HepG2 (cell line): ENCODE measurements at regions not wholly inside any gene's neighbourhood (a gene's known extent, or its start where the extent isn't known, plus 50 kb on each side); places are given as distances from the start of the nearest gene placed in this dataset.

Experiments
- ATAC-seq: fragments of 200-7000 bp; cut with Tn5 transposase; 3 replicates; pipeline ENCODE4 v1.9.1; 2020; ENCODE audit warnings: mild to moderate bottlenecking, moderate library complexity
- BruUV-seq: library from RNA; stranded (reverse); fragments of 400-500 nt; replicated peaks from 2 replicates; lab custom pipeline; 2021; lab: Mats Ljungman, UMichigan
- CTCF ChIA-PET: fragments of 300-600 bp; formaldehyde crosslinking; extraction: SDS; loops from one replicate; lab custom pipeline; 2021; ENCODE audit warnings: low total read pairs, inconsistent platforms, low intra/inter-chr PET ratio; lab: Yijun Ruan, JAX
- POLR2A ChIA-PET: fragments of 350-600 bp; sonication (Branson Sonifier 250); formaldehyde crosslinking; loops from one replicate; lab custom pipeline; 2020; ENCODE audit warnings: antibody characterized with exemption, inconsistent platforms; lab: Yijun Ruan, JAX
- DNase-seq: peaks from one replicate; pipeline ENCODE4 v3.0.0-alpha.2; 2015; ENCODE audit warnings: low spot score
- FAIRE-seq: peaks from 3 replicates; lab custom pipeline; 2011; peaks lifted over from hg19 to GRCh38; lab: Jason Lieb, UNC
- H2AFZ ChIP-seq: one replicate; pipeline ENCODE4 v1.6.1; 2011; ENCODE audit warnings: low read length, inconsistent platforms
- H3K27ac ChIP-seq: fragments of 300-600 bp; 3 replicates; pipeline ENCODE4 v1.8.0; 2011; ENCODE audit warnings: mixed run types, mild to moderate bottlenecking, mixed read lengths, low read length, inconsistent platforms; ENCODE audit not compliant: insufficient read depth; ENCODE audit errors: extremely low read length
- H3K27me3 ChIP-seq, 2 experiments: fragments of 200-600 bp in 1 of 2; 2 replicates in 1 of 2; 3 replicates in 1 of 2; pipeline versions ENCODE4 v1.6.0 to v1.8.0; 2011; ENCODE audit warnings: low read length in 2 of 2, mild to moderate bottlenecking in 2 of 2, moderate library complexity in 2 of 2, inconsistent platforms in 1 of 2; ENCODE audit not compliant: insufficient read depth in 2 of 2, control insufficient read depth in 1 of 2
- H3K36me3 ChIP-seq, 2 experiments: fragments of 200-600 bp in 1 of 2; replicated peaks in 1 of 2; 2 replicates in 1 of 2; 3 replicates in 1 of 2; pipeline versions ENCODE4 v1.5.1 to v1.8.0; 2011; ENCODE audit warnings: low read length in 2 of 2, inconsistent platforms in 1 of 2; ENCODE audit not compliant: insufficient read depth in 2 of 2, control insufficient read depth in 1 of 2
- H3K4me1 ChIP-seq: 2 replicates; pipeline ENCODE4 v1.5.1; 2012; ENCODE audit warnings: low read length, inconsistent platforms; ENCODE audit not compliant: insufficient read depth
- H3K4me2 ChIP-seq: 2 replicates; pipeline ENCODE4 v1.6.0; 2011; ENCODE audit warnings: low read depth, low read length, inconsistent platforms
- H3K4me3 ChIP-seq, 3 experiments: fragments of 200-600 bp in 1 of 3; sonication (generic), shearing (Covaris generic) in 1 of 3; replicated peaks in 1 of 3; 2 replicates each; pipeline ENCODE4 v1.5.1; 2011 to 2016; ENCODE audit warnings: low read length in 3 of 3, inconsistent platforms in 2 of 3, low read depth in 2 of 3, mild to moderate bottlenecking in 2 of 3, control low read depth in 1 of 3, mixed read lengths in 1 of 3; ENCODE audit not compliant: insufficient read depth in 1 of 3
- H3K79me2 ChIP-seq: one replicate; pipeline ENCODE4 v1.6.1; 2011; ENCODE audit warnings: low read length, inconsistent platforms; ENCODE audit not compliant: insufficient read depth
- H3K9ac ChIP-seq: 2 replicates; pipeline ENCODE4 v1.6.0; 2011; ENCODE audit warnings: mild to moderate bottlenecking, low read depth, low read length, inconsistent platforms; ENCODE audit not compliant: insufficient read depth
- H3K9me3 ChIP-seq: 2 replicates; pipeline ENCODE4 v1.5.1; 2012; ENCODE audit warnings: mild to moderate bottlenecking, low read length
- H4K20me1 ChIP-seq: 2 replicates; pipeline ENCODE4 v1.6.0; 2011; ENCODE audit warnings: inconsistent platforms, mild to moderate bottlenecking, low read length, moderate library complexity; ENCODE audit not compliant: insufficient read depth
- CBX2 ChIP-seq, 2 experiments: fragments of 200-600 bp in 1 of 2; sonication (generic); formaldehyde crosslinking in 1 of 2; IDR thresholded peaks; 2 replicates each; pipeline versions ENCODE4 v1.7.0 to v1.8.1; 2018 to 2022; ENCODE audit warnings: low read depth in 2 of 2, low read length in 1 of 2, mild to moderate bottlenecking in 1 of 2, missing genetic modification reagents in 1 of 2
- FOXO1 ChIP-seq: sonication (generic); formaldehyde crosslinking; IDR thresholded peaks from 2 replicates; pipeline ENCODE4 v1.4.0; 2020; ENCODE audit warnings: missing genetic modification reagents
- HOXA3 ChIP-seq: sonication (generic); formaldehyde crosslinking; IDR thresholded peaks from 2 replicates; pipeline ENCODE4 v1.5.0; 2020; ENCODE audit warnings: missing genetic modification reagents
- MBD4 ChIP-seq: IDR thresholded peaks from 2 replicates; pipeline ENCODE4 v1.6.1; 2012; ENCODE audit warnings: low read length, inconsistent platforms, borderline replicate concordance
- MYC ChIP-seq: sonication (generic); formaldehyde crosslinking; IDR thresholded peaks from 2 replicates; pipeline ENCODE4 v1.9.0; 2021; ENCODE audit warnings: missing genetic modification reagents, borderline replicate concordance
- NFAT5 ChIP-seq: sonication (generic); formaldehyde crosslinking; IDR thresholded peaks from 2 replicates; pipeline ENCODE4 v1.4.0; 2020; ENCODE audit warnings: missing genetic modification reagents
- NFIC ChIP-seq: IDR thresholded peaks from 2 replicates; pipeline ENCODE4 v1.6.1; 2012; ENCODE audit warnings: mild to moderate bottlenecking, low read length, inconsistent platforms
- NR3C1 ChIP-seq: sonication (generic); formaldehyde crosslinking; IDR thresholded peaks from 2 replicates; pipeline ENCODE4 v1.4.0; 2020; ENCODE audit warnings: missing genetic modification reagents
- RXRA ChIP-seq: sonication (generic); formaldehyde crosslinking; IDR thresholded peaks from 2 replicates; pipeline ENCODE4 v1.5.1; 2020; ENCODE audit warnings: missing genetic modification reagents
- SPEN ChIP-seq: sonication (generic); formaldehyde crosslinking; IDR thresholded peaks from 2 replicates; pipeline ENCODE4 v1.5.1; 2020; ENCODE audit warnings: low read depth, mild to moderate bottlenecking, missing genetic modification reagents
- TCF12 ChIP-seq, 2 experiments: fragments of 450-650 bp in 1 of 2; sonication (generic) in 1 of 2; formaldehyde crosslinking in 1 of 2; IDR thresholded peaks; 2 replicates each; pipeline versions ENCODE4 v1.6.1 to v1.8.0; 2017 to 2022; ENCODE audit warnings: antibody characterized with exemption in 1 of 2, mild to moderate bottlenecking in 1 of 2, missing genetic modification reagents in 1 of 2, moderate library complexity in 1 of 2
- U2AF1 ChIP-seq: fragments of 200-400 bp; formaldehyde crosslinking; optimal IDR thresholded peaks from 2 replicates; pipeline ENCODE3; 2017; ENCODE audit warnings: mild to moderate bottlenecking, low read depth, low read length
- ZFAT ChIP-seq: sonication (generic); formaldehyde crosslinking; conservative IDR thresholded peaks from 2 replicates; pipeline ENCODE4 v1.8.1; 2023; ENCODE audit warnings: missing genetic modification reagents, inconsistent platforms
- ZNF329 ChIP-seq: sonication (generic); formaldehyde crosslinking; IDR thresholded peaks from 2 replicates; pipeline ENCODE4 v1.9.0; 2021; ENCODE audit warnings: low read depth, mild to moderate bottlenecking, missing genetic modification reagents
- ZNF605 ChIP-seq: sonication (generic); formaldehyde crosslinking; IDR thresholded peaks from 2 replicates; pipeline ENCODE4 v1.8.0; 2022; ENCODE audit warnings: mild to moderate bottlenecking, missing genetic modification reagents
- ZZZ3 ChIP-seq: sonication (generic); formaldehyde crosslinking; IDR thresholded peaks from 2 replicates; pipeline ENCODE4 v1.4.0; 2020; ENCODE audit warnings: missing genetic modification reagents, mild to moderate bottlenecking, borderline replicate concordance
- WGBS: methylation state at CpG from one replicate; pipeline ENCODE4 v1.1.6; 2017; ENCODE audit warnings: low lambda C conversion rate; 5-methylcytosine and 5-hydroxymethylcytosine counted together
- in situ Hi-C: cut with HindIII; loops from 2 replicates; pipeline ENCODE4 v1.10.0; 2017; ENCODE audit warnings: low pct_unique_long_range_greater_than_20kb; ENCODE audit not compliant: extremely low pct_ligation_motif_present
- intact Hi-C: fragments of 100-400 bp; cut with micrococcal nuclease; formaldehyde crosslinking; loops from one replicate; pipeline ENCODE4 v1.10.0; 2022; ENCODE audit not compliant: unreplicated experiment
- TF ChIP-seq, protein P1 (sequence below): sonication (generic); formaldehyde crosslinking; IDR thresholded peaks from 2 replicates; pipeline ENCODE4 v1.8.0; 2022; ENCODE audit warnings: mild to moderate bottlenecking, missing genetic modification reagents

DNA sequence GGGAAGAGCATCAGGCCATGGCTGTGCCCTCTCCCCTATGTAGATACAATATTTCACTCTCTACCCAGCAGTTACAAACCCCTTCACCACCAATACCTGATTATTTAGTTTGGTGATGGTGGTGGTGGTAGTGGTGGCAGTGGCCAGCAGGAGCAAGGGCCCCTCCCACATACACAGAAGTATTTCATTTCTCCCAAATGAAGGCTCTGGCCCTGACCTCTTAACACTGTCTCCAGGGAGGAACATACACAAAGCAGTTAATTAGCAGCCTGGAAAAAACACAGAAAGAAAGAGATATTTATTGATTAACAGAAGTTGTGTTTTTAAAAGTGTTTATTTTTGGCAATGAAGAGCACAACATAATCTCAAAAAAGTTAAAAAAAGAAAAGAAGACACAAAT lies 212.7 kb upstream of the SAMSN1 start (continued):
- TF ChIP-seq, protein P1, sequence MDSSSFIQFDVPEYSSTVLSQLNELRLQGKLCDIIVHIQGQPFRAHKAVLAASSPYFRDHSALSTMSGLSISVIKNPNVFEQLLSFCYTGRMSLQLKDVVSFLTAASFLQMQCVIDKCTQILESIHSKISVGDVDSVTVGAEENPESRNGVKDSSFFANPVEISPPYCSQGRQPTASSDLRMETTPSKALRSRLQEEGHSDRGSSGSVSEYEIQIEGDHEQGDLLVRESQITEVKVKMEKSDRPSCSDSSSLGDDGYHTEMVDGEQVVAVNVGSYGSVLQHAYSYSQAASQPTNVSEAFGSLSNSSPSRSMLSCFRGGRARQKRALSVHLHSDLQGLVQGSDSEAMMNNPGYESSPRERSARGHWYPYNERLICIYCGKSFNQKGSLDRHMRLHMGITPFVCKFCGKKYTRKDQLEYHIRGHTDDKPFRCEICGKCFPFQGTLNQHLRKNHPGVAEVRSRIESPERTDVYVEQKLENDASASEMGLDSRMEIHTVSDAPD (CRISPR knock-in tag), result no peak
- TF ChIP-seq, all 625 proteins: peak for 0

- intact Hi-C loops, result no loop called here
- Histone ChIP-seq H3K27ac (no peak overlapping the region), H2AFZ (no peak overlapping the region), H3K4me3 (no peak overlapping the region), H4K20me1 (no peaks in the 10 kb centered on the region)
- CTCF ChIA-PET, result no interaction called here
- DNase-seq, result no peak
- FAIRE-seq, result no peak
- TF ChIP-seq RXRA (CRISPR knock-in tag) (no peak), SPEN (CRISPR knock-in tag) (no peak), ZNF329 (CRISPR knock-in tag) (no peak), MYC (CRISPR knock-in tag) (no peak), MBD4 (no peak), ZFAT (CRISPR knock-in tag) (no peak), NFIC (no peak), U2AF1 (no peak), ZNF605 (CRISPR knock-in tag) (no peak), CBX2 (IDR thresholded peaks at IDR 0.05; ENCODE audit: low read depth, low read length) (no peak), CBX2 (CRISPR knock-in tag; IDR thresholded peaks at IDR 0.05; ENCODE audit: low read depth) (no peak), NR3C1 (CRISPR knock-in tag) (no peak), FOXO1 (no peak), ZZZ3 (CRISPR knock-in tag) (no peak), TCF12 (IDR thresholded peaks at IDR 0.05) (no peak), TCF12 (CRISPR knock-in tag; IDR thresholded peaks at IDR 0.05) (no peak), NFAT5 (CRISPR knock-in tag) (no peak), HOXA3 (CRISPR knock-in tag) (no peak)
- TF ChIP-seq, all 625 proteins: peak for 0
- Histone ChIP-seq H3K9ac (no peak overlapping the region), H3K4me1 (no peaks in the 10 kb centered on the region), H3K4me2 (no peak overlapping the region), H3K79me2 (no peaks in the 10 kb centered on the region), H3K9me3 (no peaks in the 10 kb centered on the region), H3K36me3 (no peaks in the 10 kb centered on the region), H3K27me3 (no peaks in the 10 kb centered on the region)
- in situ Hi-C loops, result no loop called here
- POLR2A ChIA-PET, result no interaction called here
- BruUV-seq, result no TSS peak
- 43% methylated on average over 7 of the region's 7 CpGs for WGBS
- ATAC-seq, result no peak
Observed at GRCh38 chr21:14757533-14758327, 211.6 kb upstream of the SAMSN1 start.
